Astrocyte (in vitro differentiated cells and primary cell): ENCODE measurements at regions not wholly inside any gene's neighbourhood (a gene's known extent, or its start where the extent isn't known, plus 50 kb on each side); places are given as distances from the start of the nearest gene placed in this dataset.

Experiments used
- CTCF ChIP-seq: IDR thresholded peaks from 2 replicates; pipeline ENCODE4 v1.5.1; 2011; ENCODE audit warnings: low read depth, mild to moderate bottlenecking, inconsistent platforms, low read length, moderate library complexity; ENCODE audit not compliant: insufficient read depth
- EZH2 ChIP-seq: IDR thresholded peaks from 2 replicates; pipeline ENCODE4 v1.6.1; 2012; ENCODE audit warnings: mild to moderate bottlenecking, low read length, inconsistent platforms; ENCODE audit not compliant: insufficient read depth

- TF ChIP-seq CTCF (no peak), EZH2 (no peak)
Observed at GRCh38 chr12:127175361-127175760, 1091.6 kb upstream of the TMEM132C start.
